BE2C (cell line): ENCODE measurements at regions not wholly inside any gene's neighbourhood (a gene's known extent, or its start where the extent isn't known, plus 50 kb on each side); places are given as distances from the start of the nearest gene placed in this dataset.

ENCODE experiments used
- DNase-seq: peaks from one replicate; pipeline ENCODE4 v3.0.0-alpha.2; 2020
- H3K27me3 ChIP-seq: fragments of 250-450 bp; sonication (Bioruptor Pico); 2 replicates; pipeline ENCODE4 v1.5.1; 2020; ENCODE audit warnings: mild to moderate bottlenecking
- H3K36me3 ChIP-seq: fragments of 250-450 bp; sonication (Bioruptor Pico); 2 replicates; pipeline ENCODE4 v1.5.1; 2020; ENCODE audit warnings: mild to moderate bottlenecking
- H3K4me1 ChIP-seq: fragments of 250-450 bp; sonication (Bioruptor Pico); 2 replicates; pipeline ENCODE4 v1.5.1; 2020
- H3K4me3 ChIP-seq: 2 replicates; pipeline ENCODE4 v1.5.1; 2011; ENCODE audit warnings: low read depth, low read length
- H3K9me3 ChIP-seq: fragments of 250-450 bp; sonication (Bioruptor Pico); 2 replicates; pipeline ENCODE4 v1.5.1; 2020
- TF ChIP-seq, protein P1 (sequence below): IDR thresholded peaks from 2 replicates; pipeline ENCODE4 v1.5.1; 2012; ENCODE audit warnings: mild to moderate bottlenecking, low read depth, low read length

- H3K36me3 ChIP-seq, result no peaks in the 10 kb centered on the region
- no peaks in the 10 kb centered on the region for H3K27me3 ChIP-seq
- no peaks in the 10 kb centered on the region for H3K4me1 ChIP-seq
- no peak overlapping the region for H3K4me3 ChIP-seq
- no peaks in the 10 kb centered on the region for H3K9me3 ChIP-seq
- DNase-seq, result no peak
- TF ChIP-seq, protein P1, sequence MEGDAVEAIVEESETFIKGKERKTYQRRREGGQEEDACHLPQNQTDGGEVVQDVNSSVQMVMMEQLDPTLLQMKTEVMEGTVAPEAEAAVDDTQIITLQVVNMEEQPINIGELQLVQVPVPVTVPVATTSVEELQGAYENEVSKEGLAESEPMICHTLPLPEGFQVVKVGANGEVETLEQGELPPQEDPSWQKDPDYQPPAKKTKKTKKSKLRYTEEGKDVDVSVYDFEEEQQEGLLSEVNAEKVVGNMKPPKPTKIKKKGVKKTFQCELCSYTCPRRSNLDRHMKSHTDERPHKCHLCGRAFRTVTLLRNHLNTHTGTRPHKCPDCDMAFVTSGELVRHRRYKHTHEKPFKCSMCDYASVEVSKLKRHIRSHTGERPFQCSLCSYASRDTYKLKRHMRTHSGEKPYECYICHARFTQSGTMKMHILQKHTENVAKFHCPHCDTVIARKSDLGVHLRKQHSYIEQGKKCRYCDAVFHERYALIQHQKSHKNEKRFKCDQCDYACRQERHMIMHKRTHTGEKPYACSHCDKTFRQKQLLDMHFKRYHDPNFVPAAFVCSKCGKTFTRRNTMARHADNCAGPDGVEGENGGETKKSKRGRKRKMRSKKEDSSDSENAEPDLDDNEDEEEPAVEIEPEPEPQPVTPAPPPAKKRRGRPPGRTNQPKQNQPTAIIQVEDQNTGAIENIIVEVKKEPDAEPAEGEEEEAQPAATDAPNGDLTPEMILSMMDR, result no peak
Measured at GRCh38 chr2:147351784-147352183, 493.0 kb upstream of the ACVR2A start.

GRCh38 chr2:147348931-147349555 lies 495.8 kb upstream of the ACVR2A start:
- H3K9me3 ChIP-seq, result no peaks in the 10 kb centered on the region
- TF ChIP-seq, protein P1, result no peak
- no peak for DNase-seq
- no peaks in the 10 kb centered on the region for H3K36me3 ChIP-seq
- no peak overlapping the region for H3K4me3 ChIP-seq
- H3K4me1 ChIP-seq, result no peaks in the 10 kb centered on the region
- no peaks in the 10 kb centered on the region for H3K27me3 ChIP-seq

DNA sequence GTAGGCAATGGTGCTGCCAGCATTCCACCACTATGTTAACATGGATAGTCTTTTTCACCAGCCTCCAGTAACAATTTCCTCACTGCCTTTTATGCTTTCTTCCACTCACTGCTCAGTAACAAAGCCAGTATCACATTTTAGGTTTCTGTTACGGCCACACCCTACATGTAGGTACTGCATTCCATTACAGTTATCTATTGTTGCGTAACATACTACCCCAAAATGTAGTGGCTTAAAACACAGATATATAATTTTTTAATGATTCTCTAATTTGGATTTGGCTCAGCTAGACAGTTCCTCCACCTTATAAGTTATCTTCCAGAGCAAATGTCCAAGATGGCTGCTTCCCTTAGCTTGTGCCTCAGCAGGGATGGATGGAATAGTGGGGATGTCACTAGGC lies 498.7 kb upstream of the ACVR2A start:
- TF ChIP-seq, protein P1, result no peak
- DNase-seq, result no peak
- Histone ChIP-seq H3K9me3 (no peaks in the 10 kb centered on the region), H3K36me3 (no peaks in the 10 kb centered on the region), H3K4me3 (no peak overlapping the region), H3K27me3 (no peaks in the 10 kb centered on the region), H3K4me1 (no peaks in the 10 kb centered on the region)

DNA sequence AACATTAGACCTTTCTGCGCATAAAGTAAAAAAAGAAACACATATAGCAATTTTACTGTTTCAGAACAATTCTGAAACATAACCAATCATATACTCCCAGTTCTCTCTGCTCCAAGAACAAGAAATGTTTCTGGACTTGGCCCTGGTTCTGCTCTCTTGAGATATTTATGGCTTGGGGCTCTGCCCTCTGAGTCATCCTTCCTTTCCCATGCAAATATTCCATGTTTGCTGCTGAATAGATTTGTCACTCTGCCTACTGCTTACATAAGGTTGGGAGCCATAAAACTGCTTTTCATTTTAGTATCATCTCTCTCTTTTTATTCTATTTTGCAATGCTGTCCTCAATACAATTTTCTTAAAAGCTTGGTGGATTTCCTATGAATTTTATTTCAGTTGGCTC lies 499.6 kb upstream of the ACVR2A start:
- Histone ChIP-seq H3K9me3 (no peaks in the 10 kb centered on the region), H3K36me3 (no peaks in the 10 kb centered on the region), H3K4me3 (no peak overlapping the region), H3K27me3 (no peaks in the 10 kb centered on the region), H3K4me1 (no peaks in the 10 kb centered on the region)
- DNase-seq, result no peak
- TF ChIP-seq, protein P1, result no peak

- Histone ChIP-seq H3K9me3 (no peaks in the 10 kb centered on the region), H3K4me1 (no peaks in the 10 kb centered on the region), H3K36me3 (no peaks in the 10 kb centered on the region), H3K27me3 (no peaks in the 10 kb centered on the region), H3K4me3 (no peak overlapping the region)
- DNase-seq, result no peak
- TF ChIP-seq, protein P1, result no peak
Measured at GRCh38 chr2:147342329-147342728, 502.5 kb upstream of the ACVR2A start.

DNA sequence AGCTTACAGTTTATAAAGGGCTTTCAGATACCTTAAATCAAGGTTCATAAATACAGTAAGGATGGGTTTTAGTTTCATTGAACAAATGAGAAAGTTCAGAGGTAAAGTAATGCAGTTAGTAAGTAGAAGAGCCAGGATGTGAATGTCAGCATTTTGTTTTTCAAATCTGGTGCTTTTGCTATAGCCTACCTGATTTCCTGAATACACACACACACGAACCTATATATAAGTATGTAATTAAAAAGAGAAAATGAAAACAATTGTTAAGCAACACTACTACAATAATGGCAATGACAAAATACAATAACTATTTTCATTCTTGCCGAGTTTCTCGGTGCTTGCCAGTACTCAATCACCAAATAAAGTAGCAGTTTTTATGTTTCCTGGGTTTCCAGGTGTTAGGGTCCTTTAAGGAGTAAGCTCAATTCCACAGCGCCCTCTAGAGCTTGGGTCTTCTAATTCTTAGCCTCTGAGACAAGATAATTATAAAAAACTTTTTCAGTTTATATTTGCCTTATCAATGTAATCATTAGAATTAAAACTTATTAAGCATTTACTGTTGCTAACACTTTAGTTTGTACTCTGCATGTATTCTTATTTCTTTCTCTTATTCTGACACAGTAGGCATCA lies 512.9 kb upstream of the ACVR2A start:
- no peak for DNase-seq

More for the DNA sequence above, 512.9 kb upstream of the ACVR2A start:
- no peak overlapping the region for H3K4me3 ChIP-seq
- H3K4me1 ChIP-seq, result no peaks in the 10 kb centered on the region
- no peaks in the 10 kb centered on the region for H3K9me3 ChIP-seq
- H3K36me3 ChIP-seq, result no peaks in the 10 kb centered on the region
- no peaks in the 10 kb centered on the region for H3K27me3 ChIP-seq
- TF ChIP-seq, protein P1, result no peak
